ENCODE measurements at regions not wholly inside any gene's neighbourhood (a gene's known extent, or its start where the extent isn't known, plus 50 kb on each side); places are given as distances from the start of the nearest gene placed in this dataset.

DNA sequence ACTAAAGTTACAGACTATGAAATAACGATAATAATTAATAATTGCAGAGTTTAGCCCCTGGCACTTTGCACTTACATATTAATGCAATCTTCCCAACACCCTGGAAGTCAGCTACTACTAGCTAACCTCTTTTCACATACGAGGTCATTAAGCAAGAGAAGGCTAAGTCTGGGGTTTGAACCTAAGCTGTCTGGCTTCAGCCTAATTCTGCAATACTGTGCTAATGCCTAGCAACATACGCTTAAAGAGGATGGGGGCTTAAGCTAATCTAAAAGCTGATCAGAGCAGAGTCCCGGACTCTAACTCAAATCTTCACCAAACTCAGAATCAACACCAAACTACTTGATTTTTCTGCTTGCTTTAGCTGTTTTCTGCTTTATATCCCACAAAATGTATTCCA lies 168.7 kb upstream of the GNAI1 start:
- Histone ChIP-seq H3K27me3 (replicated peaks; ENCODE audit: control insufficient read depth, insufficient read depth, low read length) (no peaks in the 10 kb centered on the region), H3K36me3 (ENCODE audit: control insufficient read depth, insufficient read depth, low read length) (no peaks in the 10 kb centered on the region), H3K9me3 (no peaks in the 10 kb centered on the region), H3K4me1 (no peaks in the 10 kb centered on the region), H3K4me3 (ENCODE audit: low read depth, low read length) (no peak overlapping the region)
- Mint-ChIP-seq H3K4me3 (ENCODE audit: unreplicated experiment) (no peak overlapping the region), H3K27ac (ENCODE audit: unreplicated experiment) (no peak overlapping the region), H3K36me3 (ENCODE audit: insufficient read depth, unreplicated experiment) (no peaks in the 10 kb centered on the region), H3K27me3 (ENCODE audit: insufficient read depth, unreplicated experiment) (no peaks in the 10 kb centered on the region), H3K9me3 (ENCODE audit: unreplicated experiment) (no peaks in the 10 kb centered on the region), H3K4me1 (ENCODE audit: low read depth, unreplicated experiment) (no peaks in the 10 kb centered on the region)
- intact Hi-C loops (cut with micrococcal nuclease; ENCODE audit: unreplicated experiment) = no loop called here
- no TSS peak for BruUV-seq (replicated peaks)
- ChIA-PET CTCF (no interaction called here), POLR2A (no interaction called here)
- TF ChIP-seq, protein P1, sequence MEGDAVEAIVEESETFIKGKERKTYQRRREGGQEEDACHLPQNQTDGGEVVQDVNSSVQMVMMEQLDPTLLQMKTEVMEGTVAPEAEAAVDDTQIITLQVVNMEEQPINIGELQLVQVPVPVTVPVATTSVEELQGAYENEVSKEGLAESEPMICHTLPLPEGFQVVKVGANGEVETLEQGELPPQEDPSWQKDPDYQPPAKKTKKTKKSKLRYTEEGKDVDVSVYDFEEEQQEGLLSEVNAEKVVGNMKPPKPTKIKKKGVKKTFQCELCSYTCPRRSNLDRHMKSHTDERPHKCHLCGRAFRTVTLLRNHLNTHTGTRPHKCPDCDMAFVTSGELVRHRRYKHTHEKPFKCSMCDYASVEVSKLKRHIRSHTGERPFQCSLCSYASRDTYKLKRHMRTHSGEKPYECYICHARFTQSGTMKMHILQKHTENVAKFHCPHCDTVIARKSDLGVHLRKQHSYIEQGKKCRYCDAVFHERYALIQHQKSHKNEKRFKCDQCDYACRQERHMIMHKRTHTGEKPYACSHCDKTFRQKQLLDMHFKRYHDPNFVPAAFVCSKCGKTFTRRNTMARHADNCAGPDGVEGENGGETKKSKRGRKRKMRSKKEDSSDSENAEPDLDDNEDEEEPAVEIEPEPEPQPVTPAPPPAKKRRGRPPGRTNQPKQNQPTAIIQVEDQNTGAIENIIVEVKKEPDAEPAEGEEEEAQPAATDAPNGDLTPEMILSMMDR (IDR thresholded peaks at IDR 0.05; ENCODE audit: insufficient read depth in 1 of 2, low read depth in 1 of 2, low read length in 1 of 2, severe bottlenecking in 1 of 2, unreplicated experiment in 1 of 2) = no peak
- DNase-seq = no peak

DNA sequence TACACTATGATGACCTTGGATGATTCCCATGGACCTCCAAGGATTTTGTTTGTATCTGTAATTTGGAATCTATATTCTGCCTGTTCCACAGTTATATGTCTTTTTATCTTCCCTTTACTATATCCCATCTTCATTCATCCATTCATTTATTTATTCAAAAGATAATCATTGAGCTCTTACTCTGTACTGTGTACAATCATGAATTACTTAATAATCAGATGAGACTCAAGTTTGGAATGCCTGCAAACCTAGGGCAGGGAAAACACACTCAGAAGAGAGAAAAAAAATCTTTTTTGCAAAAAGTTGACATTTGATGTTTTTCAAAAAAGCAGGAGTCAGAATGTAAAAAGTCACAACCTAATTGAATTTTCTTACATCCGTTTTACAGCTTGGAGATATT lies 170.2 kb upstream of the GNAI1 start:
- no peaks in the 10 kb centered on the region for H3K9me3 ChIP-seq
- Mint-ChIP-seq H3K36me3 (ENCODE audit: insufficient read depth, unreplicated experiment) (no peaks in the 10 kb centered on the region), H3K4me3 (ENCODE audit: unreplicated experiment) (no peak overlapping the region), H3K4me1 (ENCODE audit: low read depth, unreplicated experiment) (no peaks in the 10 kb centered on the region), H3K27ac (ENCODE audit: unreplicated experiment) (no peak overlapping the region), H3K9me3 (ENCODE audit: unreplicated experiment) (no peaks in the 10 kb centered on the region), H3K27me3 (ENCODE audit: insufficient read depth, unreplicated experiment) (no peaks in the 10 kb centered on the region)
- no TSS peak for BruUV-seq (replicated peaks)
- no peaks in the 10 kb centered on the region for H3K4me1 ChIP-seq
- DNase-seq = no peak
- CTCF ChIA-PET = no interaction called here
- H3K27me3 ChIP-seq (replicated peaks; ENCODE audit: control insufficient read depth, insufficient read depth, low read length) = no peaks in the 10 kb centered on the region
- no peaks in the 10 kb centered on the region for H3K36me3 ChIP-seq (ENCODE audit: control insufficient read depth, insufficient read depth, low read length)
- no peak overlapping the region for H3K4me3 ChIP-seq (ENCODE audit: low read depth, low read length)
- intact Hi-C loops (cut with micrococcal nuclease; ENCODE audit: unreplicated experiment) = no loop called here
- TF ChIP-seq, protein P1 (IDR thresholded peaks at IDR 0.05; ENCODE audit: insufficient read depth in 1 of 2, low read depth in 1 of 2, low read length in 1 of 2, severe bottlenecking in 1 of 2, unreplicated experiment in 1 of 2) = no peak
- POLR2A ChIA-PET = no interaction called here

DNA sequence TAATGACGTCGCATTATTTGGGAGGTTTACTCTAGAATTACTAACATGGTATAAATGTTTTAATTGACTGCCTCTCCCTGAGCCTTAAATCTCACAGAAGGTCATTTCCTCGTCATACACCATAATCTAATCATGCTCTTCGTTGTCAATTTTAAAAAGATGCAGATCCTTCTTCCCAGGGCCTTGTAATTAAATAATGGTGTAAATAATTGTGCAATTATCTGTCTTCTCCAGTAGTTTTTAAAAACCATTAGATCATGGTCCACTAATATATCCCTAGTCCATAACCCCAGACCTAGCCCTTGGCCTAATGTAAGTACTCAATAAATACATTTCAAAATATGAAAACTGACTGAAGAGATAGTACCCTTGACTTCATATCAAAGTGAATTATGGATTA lies 181.5 kb upstream of the GNAI1 start:
- Mint-ChIP-seq H3K4me3 (ENCODE audit: unreplicated experiment) (no peak overlapping the region), H3K36me3 (ENCODE audit: insufficient read depth, unreplicated experiment) (no peaks in the 10 kb centered on the region), H3K27ac (ENCODE audit: unreplicated experiment) (no peak overlapping the region), H3K4me1 (ENCODE audit: low read depth, unreplicated experiment) (no peaks in the 10 kb centered on the region), H3K9me3 (ENCODE audit: unreplicated experiment) (no peaks in the 10 kb centered on the region), H3K27me3 (ENCODE audit: insufficient read depth, unreplicated experiment) (peaks cover 9% of the 10 kb centered on the region)
- intact Hi-C loops (cut with micrococcal nuclease; ENCODE audit: unreplicated experiment) = no loop called here
- TF ChIP-seq, protein P1 (IDR thresholded peaks at IDR 0.05; ENCODE audit: insufficient read depth in 1 of 2, low read depth in 1 of 2, low read length in 1 of 2, severe bottlenecking in 1 of 2, unreplicated experiment in 1 of 2) = no peak
- Histone ChIP-seq H3K27me3 (replicated peaks; ENCODE audit: control insufficient read depth, insufficient read depth, low read length) (no peaks in the 10 kb centered on the region), H3K4me3 (ENCODE audit: low read depth, low read length) (no peak overlapping the region), H3K36me3 (ENCODE audit: control insufficient read depth, insufficient read depth, low read length) (no peaks in the 10 kb centered on the region), H3K4me1 (no peaks in the 10 kb centered on the region), H3K9me3 (no peaks in the 10 kb centered on the region)
- POLR2A ChIA-PET = no interaction called here
- DNase-seq = no peak
- BruUV-seq (replicated peaks) = no TSS peak
- CTCF ChIA-PET = no interaction called here
